ENCODE measurements at regions not wholly inside any gene's neighbourhood (a gene's known extent, or its start where the extent isn't known, plus 50 kb on each side); places are given as distances from the start of the nearest gene placed in this dataset.

DNA sequence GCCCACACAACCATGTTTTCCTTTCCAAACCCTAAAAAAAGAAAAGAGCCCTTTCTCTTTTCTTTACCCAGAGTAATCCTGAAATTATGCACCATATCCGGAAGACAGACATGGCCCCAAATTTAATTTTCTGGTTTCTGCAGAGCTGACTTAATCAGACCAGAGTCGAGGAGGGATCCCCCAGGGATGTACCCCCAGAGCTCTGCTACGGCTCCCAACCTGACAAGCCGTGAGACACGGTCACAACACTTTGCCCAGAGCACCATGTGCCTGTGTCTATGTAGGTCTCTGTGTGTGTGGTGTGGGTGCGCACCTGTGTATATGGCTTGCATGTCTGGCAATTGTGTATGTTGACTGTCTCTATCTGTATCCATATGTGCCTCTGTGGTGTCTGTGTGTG is 77.6 kb upstream of the CLMN start:
- TF ChIP-seq, protein P1, sequence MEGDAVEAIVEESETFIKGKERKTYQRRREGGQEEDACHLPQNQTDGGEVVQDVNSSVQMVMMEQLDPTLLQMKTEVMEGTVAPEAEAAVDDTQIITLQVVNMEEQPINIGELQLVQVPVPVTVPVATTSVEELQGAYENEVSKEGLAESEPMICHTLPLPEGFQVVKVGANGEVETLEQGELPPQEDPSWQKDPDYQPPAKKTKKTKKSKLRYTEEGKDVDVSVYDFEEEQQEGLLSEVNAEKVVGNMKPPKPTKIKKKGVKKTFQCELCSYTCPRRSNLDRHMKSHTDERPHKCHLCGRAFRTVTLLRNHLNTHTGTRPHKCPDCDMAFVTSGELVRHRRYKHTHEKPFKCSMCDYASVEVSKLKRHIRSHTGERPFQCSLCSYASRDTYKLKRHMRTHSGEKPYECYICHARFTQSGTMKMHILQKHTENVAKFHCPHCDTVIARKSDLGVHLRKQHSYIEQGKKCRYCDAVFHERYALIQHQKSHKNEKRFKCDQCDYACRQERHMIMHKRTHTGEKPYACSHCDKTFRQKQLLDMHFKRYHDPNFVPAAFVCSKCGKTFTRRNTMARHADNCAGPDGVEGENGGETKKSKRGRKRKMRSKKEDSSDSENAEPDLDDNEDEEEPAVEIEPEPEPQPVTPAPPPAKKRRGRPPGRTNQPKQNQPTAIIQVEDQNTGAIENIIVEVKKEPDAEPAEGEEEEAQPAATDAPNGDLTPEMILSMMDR (IDR thresholded peaks at IDR 0.05 in 4 of 5, conservative IDR thresholded peaks at IDR 0.05 in 1 of 5) = no peak
- TF ChIP-seq POLR2A (IDR thresholded peaks at IDR 0.05) = no peak
